Embryonic facial prominence (tissue), 1 donor: ENCODE measurements at regions not wholly inside any gene's neighbourhood (a gene's known extent, or its start where the extent isn't known, plus 50 kb on each side); places are given as distances from the start of the nearest gene placed in this dataset.

Experiments used
- DNase-seq: peaks from one replicate; pipeline ENCODE4 v3.0.0-alpha.2; 2016; ENCODE audit errors: extremely low spot score

DNA sequence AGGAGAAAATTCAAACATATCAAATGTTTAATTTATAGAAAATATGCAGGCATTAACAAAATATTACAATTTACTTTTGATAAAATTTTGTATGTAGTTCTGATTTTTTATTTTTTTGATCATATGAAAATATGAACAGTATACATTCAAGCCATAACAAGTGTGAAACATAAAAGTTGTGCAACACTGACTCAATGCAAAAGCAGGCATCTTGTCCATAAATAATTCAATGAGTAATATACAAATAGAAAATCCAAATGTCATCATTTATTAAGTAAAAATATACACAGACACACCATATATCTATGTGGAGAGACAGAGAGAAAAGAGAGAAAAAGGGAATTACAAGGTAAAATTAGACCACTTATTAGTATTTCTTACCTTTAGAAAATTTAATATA lies 1183.9 kb downstream of the SLITRK1 start:
- no peak for DNase-seq

DNA sequence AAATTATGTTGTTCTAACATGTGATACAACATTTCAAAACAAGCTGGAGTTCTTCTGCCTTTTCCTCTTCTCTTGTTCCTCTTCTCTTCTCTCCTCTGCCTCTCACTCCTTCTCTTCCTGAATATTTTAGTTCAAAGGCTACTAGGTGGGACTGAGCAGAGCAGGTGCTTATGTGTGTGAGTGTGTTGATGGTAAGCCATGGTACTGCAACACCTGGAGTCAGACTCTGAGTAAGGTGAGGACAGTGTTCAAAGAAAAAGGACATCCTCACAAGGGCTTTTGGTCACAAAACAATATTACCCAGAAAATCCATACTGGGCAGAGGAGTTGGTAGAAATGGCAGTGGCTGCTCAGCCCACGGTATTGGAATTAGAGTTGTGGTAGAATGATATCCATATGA lies 1188.7 kb downstream of the SLITRK1 start:
- no peak for DNase-seq

DNA sequence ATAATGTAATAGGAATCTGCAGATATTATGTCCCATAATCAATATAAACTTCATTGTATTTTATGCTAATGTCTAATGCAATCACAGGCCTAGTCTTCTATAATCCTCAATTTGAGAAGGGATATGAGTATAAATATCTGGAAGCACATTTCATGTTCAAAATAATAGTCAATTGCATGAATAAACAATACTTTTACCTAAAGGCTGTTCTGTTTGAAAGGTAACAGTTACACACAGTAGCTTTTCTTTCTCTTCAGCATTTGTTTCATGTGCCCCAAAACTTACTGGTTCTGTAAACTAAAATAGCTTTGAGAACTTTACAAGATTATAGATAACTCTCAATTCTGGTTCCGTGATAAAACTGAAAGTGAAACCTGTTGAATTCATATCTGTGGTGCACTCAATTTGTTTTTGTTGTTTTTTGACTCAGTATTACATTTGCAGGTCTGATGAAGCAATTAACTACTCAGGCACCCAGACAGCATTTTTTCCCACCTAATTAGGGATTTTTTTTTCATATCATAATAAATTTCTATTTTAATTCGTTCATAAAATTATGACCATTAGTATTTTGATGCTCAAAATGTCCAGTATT lies 1193.8 kb downstream of the SLITRK1 start:
- DNase-seq = no peak

DNA sequence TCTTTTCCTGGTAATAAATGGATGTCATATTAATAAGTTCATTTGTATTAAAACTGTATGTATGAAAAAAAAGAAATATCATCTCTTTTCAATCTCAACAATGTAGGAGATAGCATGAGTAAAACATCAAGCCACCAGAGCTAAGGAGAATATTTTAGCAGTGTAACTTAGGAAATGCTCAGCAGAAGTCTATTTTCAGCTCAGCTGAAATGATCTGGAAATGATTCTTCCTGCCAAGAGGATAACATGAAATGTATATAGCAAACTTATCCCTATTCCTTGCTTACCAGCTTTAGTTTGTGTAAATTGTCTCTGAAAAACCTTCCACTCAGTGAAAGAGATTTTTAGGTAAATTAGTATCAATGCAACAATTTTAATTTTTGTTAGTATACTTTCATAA lies 1194.4 kb downstream of the SLITRK1 start:
- DNase-seq = no peak

DNA sequence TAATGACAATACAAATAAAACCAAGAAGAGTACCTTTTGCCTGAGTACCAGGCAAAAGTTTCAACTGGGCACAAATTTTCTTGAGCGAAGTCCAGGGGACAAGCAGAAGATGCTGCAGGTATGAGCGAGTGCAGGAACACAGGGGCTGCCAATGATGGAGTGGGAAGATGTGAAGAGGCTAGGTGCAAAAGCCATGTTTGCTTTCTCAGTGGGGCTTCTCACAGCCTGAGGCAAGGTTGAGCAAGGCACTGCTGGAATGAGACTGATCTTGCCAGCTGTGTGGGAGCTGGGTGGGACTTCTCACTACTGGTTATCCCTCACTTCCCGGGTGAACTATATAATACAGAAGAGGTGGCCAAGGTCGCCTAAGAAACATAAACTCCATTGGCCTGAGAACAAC lies 1200.7 kb downstream of the SLITRK1 start:
- DNase-seq = no peak

DNA sequence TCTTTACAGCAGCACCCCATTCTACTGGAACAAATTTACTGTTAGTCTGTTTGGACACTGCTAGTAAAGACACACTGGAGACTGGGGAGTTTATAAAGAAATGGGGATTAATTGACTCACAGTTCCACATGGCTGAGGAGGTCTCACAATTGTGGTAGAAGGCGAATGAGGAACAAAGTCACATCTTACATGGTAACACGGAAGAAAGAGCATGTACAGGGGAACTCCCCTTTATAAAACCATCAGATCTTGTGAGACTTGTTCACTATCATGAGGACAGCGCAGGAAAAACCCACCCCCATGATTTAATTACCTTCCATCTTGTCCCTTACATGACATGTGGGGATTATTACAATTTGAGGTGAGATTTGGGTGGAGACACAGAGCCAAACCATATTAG lies 1204.2 kb downstream of the SLITRK1 start:
- no peak for DNase-seq

DNA sequence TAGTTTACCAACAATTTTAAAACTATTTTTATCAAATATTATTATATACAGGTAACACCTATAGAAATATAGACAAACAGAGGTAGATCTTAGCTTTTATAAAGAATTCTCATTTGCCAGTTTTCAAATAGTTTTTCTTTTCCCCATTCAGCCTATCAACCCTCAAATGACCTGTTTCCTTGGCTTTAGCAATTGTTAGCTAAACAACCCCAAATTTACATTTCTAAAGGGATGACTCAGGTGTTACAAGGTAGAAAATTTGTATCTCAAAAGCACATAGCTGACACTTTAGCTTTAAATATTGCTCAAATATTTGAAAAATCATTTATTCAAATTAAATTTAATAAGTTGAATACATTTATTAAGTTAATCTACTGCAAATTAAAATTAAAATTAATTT lies 1207.2 kb downstream of the SLITRK1 start:
- DNase-seq = no peak

DNA sequence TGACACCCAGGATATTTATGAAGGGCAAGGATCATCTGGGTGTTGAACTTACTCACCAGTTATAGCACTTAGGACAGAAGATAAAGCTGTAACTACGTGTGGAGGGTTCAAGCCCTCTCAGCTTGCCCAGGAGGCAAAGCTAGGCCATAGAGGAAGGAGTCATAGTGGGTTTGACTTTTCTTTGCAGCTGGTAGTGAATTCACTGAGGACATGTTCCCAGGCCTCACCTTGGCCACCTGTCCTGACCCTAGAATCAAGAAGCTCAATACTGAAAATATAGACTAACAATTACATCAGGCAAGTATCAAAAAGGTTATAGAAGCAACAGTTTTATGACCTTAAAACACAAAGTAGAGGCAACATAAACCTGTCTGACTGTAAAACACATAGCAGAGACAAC lies 1207.7 kb downstream of the SLITRK1 start:
- no peak for DNase-seq

DNA sequence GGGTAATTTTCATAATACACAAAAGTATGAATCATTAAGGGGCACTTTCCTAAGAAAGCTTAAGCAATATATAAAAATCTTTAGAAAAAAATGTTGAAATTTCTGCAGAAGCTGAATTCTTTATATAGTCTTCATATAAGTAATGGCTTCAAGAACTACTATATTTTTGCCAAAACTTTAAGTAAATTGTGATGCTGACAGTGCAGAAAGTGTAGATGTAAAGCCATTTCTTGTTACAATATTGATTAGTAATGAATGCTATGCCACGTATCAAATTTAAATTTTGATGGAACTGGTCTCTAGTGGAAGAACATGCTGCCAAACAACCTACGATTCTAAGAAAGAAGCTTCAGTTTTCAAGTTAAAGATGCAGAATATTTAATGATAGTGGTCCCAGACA lies 1210.0 kb downstream of the SLITRK1 start:
- DNase-seq = no peak

DNA sequence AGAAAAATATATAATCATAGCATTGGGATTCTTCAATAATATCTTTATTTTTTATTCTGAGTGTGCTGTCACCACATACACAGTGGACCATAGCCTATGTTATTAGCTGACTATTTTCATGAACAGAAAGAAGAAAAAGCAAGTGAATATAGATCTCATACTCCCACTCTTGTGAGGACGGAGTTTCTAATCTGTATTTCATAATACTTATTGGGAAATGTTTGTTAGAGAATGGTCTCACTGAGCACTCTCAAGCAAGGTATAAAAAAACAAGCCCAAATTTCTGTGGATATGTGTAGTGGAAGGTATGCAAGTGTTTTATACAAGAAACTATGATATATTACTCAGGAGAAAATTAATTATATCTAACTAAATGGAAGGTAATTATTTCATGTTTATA lies 1218.1 kb downstream of the SLITRK1 start:
- no peak for DNase-seq

DNA sequence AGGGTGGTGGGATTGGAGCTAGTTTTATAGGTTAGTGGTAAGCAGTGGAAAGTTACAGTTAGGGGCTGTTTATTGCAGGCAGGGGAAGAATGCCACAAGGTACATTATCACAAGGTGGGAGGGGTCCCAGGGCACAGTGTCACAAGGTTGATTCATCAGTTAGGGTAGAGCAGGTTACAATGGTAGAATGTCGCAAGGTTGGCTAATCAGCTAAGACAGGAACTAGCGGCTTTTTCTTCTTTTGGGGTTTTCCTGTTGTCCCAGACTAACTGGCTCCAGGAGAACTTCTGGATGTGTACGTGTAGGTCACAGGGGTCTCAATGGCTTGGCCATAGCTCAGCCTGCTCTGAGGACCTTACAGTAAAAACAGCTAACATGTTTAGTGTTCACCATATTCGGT lies 1221.1 kb downstream of the SLITRK1 start:
- DNase-seq = no peak

DNA sequence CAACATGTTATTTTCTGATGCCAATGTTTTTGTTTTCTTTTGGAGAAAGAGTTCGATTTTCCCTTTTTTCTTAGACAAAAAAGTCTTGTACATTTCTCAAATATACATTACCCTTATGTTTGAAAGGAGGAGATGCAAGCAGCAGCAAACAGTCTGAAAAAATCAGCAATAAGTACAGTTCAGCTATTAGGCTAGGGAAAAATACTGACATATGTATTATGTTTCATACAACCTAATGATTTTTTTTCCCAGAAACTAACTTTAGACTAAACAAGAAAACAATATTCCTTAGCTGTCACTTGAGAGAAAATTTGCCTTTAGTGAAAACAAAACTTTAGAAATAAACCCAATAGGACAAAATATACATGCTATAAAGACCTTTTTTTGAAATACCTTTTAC lies 1223.5 kb downstream of the SLITRK1 start:
- DNase-seq = no peak

DNA sequence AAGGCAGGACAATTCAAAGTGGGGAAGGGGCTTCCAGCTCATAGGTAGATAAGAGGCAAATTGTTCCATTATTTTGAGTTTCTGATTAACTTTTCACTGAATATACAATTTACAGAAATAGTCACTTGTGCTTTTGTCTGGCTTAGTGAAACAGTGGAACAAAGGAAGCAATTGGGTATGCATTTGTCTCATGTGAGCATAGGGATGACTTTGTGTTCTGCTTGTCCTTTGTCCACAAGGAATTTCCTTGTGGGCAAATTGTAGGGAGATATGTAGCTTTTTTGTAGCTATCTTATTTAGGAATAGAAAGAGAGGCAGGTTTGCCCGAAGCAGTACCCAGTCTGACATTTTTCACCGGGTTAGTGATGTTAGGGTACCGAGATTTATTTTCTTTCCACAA lies 1224.8 kb downstream of the SLITRK1 start:
- no peak for DNase-seq

DNA sequence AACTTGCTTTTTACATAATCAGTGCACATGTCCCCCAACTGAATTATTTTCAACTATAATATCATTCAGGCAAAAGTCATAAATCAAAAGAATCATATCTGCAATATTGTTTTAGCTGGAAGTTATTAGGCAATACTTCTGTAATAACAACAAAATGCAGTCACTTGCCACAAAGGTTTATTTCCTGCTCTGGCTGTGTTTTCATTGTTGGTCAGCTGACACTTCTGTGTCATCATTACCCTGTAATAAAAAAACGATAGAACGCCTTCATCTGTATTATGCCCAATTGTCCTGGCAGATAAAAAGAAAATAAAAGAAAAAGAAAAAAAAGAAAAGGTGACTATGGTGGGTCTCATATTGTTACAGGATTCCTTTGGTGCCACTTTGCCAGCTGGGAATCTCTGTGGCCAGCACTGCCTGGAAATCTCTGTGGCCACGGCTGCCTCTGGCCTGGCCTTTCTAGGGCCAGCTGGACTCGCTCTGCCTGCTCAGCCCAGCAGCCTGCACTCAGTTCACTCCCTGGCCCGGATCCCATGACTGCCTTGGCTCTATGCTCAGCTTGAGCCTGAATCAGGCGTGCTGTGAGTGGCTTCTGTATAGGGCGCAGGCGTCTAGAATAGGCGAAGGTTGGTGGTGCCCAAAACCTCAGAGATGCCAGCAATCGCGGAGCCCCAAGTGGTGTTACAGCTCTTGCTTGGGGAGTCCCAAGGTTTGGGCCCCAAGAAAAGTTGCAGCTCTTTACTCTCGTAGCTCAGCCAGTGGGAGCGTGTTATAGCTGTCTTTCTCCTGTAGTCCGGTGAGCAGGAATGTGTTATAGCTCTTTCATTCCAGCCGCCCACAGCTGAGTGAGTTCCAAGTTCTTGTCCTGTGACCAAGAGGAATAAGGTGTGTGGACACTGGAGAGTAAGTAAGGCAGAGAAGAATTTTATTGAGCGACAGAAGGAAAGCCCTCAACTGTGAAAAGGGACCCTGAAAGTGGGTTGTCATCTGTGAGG lies 1227.1 kb downstream of the SLITRK1 start:
- DNase-seq = no peak

DNA sequence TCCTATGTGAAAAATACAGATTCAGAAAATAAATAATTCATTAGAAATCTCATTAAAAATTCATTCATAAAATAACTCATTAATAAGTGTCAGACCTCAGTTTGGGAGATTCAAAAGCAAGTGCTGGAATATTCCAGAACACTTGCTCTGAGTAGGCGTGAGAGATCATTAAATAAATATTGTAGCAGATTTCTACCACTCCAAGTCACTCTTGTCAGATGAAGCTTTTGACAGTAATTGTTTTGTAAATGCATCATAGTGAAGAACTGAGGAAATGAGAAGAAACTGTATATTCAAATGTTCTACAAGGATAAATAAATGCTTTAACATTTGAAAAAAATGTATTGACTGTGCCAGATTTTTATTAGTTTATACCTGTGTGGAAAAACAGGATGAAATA lies 1228.1 kb downstream of the SLITRK1 start:
- no peak for DNase-seq

DNA sequence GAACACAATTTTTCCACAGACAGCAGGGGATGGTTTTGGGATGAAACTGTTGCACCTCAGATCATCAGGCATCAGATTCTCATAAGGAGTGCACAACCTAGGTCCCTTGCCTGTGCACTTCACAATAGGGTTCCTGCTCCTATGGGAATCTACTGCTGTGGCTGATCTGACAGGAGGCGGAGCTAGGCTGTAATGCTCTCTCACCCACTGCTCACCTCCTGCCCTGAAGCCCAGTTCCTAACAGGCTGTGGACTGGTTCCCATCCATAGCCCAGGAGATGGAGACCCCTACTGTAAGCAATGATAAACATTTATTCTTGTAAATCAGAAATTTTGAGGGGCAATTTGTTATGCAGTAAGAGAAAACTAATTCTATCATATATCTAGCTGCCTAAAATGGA lies 1234.7 kb downstream of the SLITRK1 start:
- no peak for DNase-seq

DNA sequence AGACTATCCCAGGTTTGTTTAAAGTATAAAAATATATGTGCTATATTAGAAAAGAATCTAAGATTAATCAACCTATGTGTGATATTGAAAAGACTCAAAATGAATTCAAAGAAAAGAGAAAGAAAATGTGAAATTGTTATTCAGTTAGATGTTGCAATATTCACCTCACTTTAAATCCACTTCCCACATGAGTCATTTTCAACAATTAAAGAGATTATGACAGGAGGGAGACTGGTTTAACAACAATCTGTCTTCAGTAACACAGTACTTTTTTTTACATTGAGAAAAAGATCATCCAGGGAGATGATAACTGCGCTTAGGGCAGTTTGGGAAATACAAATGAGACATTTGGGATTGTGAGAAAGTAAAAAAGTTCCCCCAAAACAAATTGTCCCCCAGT lies 1246.2 kb downstream of the SLITRK1 start:
- no peak for DNase-seq

DNA sequence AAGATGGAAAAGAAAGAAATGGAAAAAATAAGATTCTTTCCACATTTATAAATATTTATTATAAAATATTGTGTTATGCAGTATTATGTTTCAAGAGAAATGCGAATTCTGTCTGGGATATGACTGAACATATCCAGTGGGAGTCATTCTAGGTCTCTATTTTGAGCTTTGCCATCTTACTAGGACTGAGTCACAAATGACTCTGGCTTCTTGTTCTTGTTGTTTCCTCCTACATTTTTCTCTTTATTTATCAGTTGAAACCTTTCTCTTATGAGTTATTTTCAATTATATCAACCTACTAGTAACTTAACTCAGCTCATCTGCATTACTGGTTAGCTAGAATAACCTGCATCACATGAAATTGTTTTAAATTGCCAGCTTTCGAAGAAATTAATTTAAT lies 1247.3 kb downstream of the SLITRK1 start:
- DNase-seq = no peak

DNA sequence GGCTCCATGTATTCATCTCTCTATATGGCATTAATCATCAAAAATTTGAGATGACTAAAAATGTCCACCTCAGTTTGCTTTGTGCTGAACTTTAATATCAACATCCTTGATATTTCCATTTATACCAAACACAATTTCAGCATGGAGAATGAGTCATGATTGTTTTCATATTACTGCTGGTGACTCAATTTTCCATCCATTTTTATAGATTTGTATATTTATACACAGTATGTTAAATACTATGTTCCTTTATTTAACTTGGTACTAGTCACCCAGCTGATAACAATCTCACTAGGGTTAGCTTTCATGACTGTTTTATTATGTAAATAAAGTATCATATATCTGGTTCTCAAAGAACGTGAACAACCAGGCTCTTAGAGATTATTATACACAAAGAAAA lies 1255.1 kb downstream of the SLITRK1 start:
- no peak for DNase-seq

DNA sequence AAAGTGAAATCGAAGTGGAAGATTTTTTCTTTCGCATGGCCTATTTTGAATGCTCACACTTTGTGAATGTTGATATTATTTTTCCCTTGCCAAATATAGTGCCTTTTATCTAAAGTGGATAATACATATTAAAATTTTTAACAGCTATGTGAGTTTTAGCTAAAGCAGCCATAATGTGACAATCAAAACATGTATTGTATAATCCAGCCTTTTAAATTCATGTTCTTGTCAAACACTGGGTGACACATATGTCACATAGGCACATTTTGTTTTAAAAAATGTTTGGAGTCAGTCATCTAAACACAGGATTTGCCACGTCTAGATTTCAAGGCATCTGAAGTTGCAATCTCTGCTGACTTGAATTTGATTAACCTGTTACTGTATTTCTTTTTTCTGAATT lies 1256.6 kb downstream of the SLITRK1 start:
- DNase-seq = no peak

DNA sequence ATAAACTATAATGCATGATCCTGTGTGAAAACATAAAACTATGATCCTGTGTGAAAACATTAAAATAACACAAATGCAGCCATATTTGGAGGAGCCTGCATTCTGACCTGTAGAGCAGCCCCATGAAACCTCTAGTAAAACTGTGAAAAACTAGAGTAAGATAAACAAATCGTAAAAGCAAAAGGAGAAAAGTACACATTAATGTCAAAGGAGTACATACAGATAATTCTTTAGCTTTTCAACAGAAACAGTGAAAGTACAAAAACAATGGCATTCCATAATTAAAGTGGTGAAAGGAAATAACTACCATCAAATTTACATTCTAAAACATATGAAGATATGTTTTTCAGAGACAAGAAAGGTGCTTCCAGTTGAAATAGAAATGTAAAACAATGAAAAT lies 1267.2 kb downstream of the SLITRK1 start:
- DNase-seq = no peak

DNA sequence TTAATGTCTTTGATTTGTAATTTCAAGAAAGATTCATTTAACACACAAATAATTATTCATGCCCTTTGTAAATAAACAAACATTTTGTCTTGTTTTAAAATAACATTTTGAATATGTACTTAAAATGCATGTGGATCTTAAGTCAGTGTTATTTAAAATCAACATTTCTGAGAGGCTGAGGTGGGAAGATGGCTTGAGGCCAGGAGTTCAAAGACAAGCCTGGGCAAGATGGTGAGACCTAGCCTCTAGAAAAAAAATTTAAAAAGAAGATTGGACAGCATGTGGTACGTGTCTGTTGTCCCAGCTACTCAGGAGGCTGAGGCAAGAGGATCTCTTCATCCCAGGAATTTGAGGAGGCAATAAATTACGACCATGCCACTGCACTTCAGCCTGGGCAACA lies 1268.2 kb downstream of the SLITRK1 start:
- no peak for DNase-seq

DNA sequence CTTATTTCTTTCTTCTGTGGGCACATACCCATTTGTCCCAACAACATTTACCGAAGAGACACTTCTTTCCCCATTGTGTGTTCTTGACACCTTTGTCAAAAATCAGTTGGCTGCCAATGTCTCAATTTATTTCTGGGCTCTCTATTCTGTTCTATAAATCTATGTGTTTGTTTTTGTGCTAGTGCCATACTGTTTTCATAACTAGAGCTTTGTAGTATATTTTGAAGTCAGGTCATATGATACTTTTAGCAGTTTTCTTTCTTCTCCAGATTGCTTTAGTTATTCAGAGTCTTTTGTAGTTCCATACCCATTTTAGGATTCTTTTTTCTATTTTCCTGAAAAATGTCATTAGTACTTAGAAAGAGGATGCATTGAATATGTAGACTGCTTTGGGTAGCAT lies 1276.3 kb downstream of the SLITRK1 start:
- DNase-seq = no peak
